Endothelial cell of umbilical vein (primary cell): ENCODE measurements at regions not wholly inside any gene's neighbourhood (a gene's known extent, or its start where the extent isn't known, plus 50 kb on each side); places are given as distances from the start of the nearest gene placed in this dataset.

Experiments
- BruUV-seq: library from RNA; stranded (reverse); fragments of 400-500 nt; replicated peaks from 2 replicates; lab custom pipeline; 2021; lab: Mats Ljungman, UMichigan
- CTCF ChIA-PET: fragments of 300-600, 350-600 bp; sonication (Branson Sonifier 250); formaldehyde crosslinking; loops from one replicate; lab custom pipeline; 2021; ENCODE audit warnings: antibody characterized with exemption, inconsistent platforms; lab: Charles Lee
- POLR2A ChIA-PET: fragments of 300-600, 350-600 bp; sonication (Branson Sonifier 250); formaldehyde crosslinking; loops from one replicate; lab custom pipeline; 2021; ENCODE audit warnings: antibody characterized with exemption, inconsistent platforms; lab: Charles Lee
- DNase-seq: peaks from one replicate; pipeline ENCODE4 v3.0.0-alpha.2; 2011; ENCODE audit warnings: low read depth, low spot score
- FAIRE-seq: peaks from 2 replicates; lab custom pipeline; 2011; peaks lifted over from hg19 to GRCh38; lab: Jason Lieb, UNC
- H2AFZ ChIP-seq: 2 replicates; pipeline ENCODE4 v1.6.0; 2012; ENCODE audit warnings: low read depth, low read length, control low read depth, inconsistent platforms
- H3K27ac ChIP-seq: 2 replicates; pipeline ENCODE4 v1.5.1; 2011; ENCODE audit warnings: low read depth, mild to moderate bottlenecking, control low read depth, low read length, moderate library complexity; ENCODE audit not compliant: insufficient read depth
- H3K27me3 ChIP-seq, 2 experiments: 2 replicates each; pipeline versions ENCODE4 v1.6.0 to v1.6.1; 2011; ENCODE audit warnings: low read length in 2 of 2, mixed read lengths in 1 of 2; ENCODE audit not compliant: control insufficient read depth in 2 of 2, insufficient read depth in 2 of 2
- H3K36me3 ChIP-seq, 2 experiments: 2 replicates in 1 of 2; 3 replicates in 1 of 2; pipeline ENCODE4 v1.5.1; 2011; ENCODE audit warnings: low read length in 2 of 2, mild to moderate bottlenecking in 1 of 2, moderate library complexity in 1 of 2; ENCODE audit not compliant: control insufficient read depth in 2 of 2, insufficient read depth in 2 of 2; ENCODE audit errors: extremely low read depth in 1 of 2
- H3K4me1 ChIP-seq: 3 replicates; pipeline ENCODE4 v1.5.1; 2011; ENCODE audit warnings: mild to moderate bottlenecking, low read length; ENCODE audit not compliant: control insufficient read depth, insufficient read depth; ENCODE audit errors: extremely low read depth
- H3K4me2 ChIP-seq: 2 replicates; pipeline ENCODE4 v1.6.1; 2011; ENCODE audit warnings: low read length, control low read depth, mixed read lengths; ENCODE audit not compliant: insufficient read depth
- H3K4me3 ChIP-seq, 3 experiments: fragments of 200-600 bp in 1 of 3; sonication (generic), shearing (Covaris generic) in 1 of 3; replicated peaks in 1 of 3; 2 replicates each; pipeline ENCODE4 v1.5.1; 2011 to 2016; ENCODE audit warnings: control low read depth in 3 of 3, low read length in 3 of 3, mild to moderate bottlenecking in 2 of 3, inconsistent platforms in 1 of 3, low read depth in 1 of 3, moderate library complexity in 1 of 3; ENCODE audit not compliant: insufficient read depth in 1 of 3
- H3K79me2 ChIP-seq: 2 replicates; pipeline ENCODE4 v1.6.0; 2012; ENCODE audit warnings: low read length, inconsistent platforms; ENCODE audit not compliant: control insufficient read depth, insufficient read depth
- H3K9ac ChIP-seq: replicated peaks from 2 replicates; pipeline ENCODE3; 2011; ENCODE audit warnings: low read length, control low read depth; ENCODE audit not compliant: insufficient read depth; ENCODE audit errors: extremely low read depth
- H3K9me1 ChIP-seq: replicated peaks from 3 replicates; pipeline ENCODE4 v1.6.0; 2011; ENCODE audit warnings: mild to moderate bottlenecking, low read length; ENCODE audit not compliant: control insufficient read depth, insufficient read depth; ENCODE audit errors: extremely low read depth
- H3K9me3 ChIP-seq: replicated peaks from 2 replicates; pipeline ENCODE4 v1.5.1; 2012; ENCODE audit warnings: low read length, inconsistent platforms; ENCODE audit not compliant: control insufficient read depth, insufficient read depth
- H4K20me1 ChIP-seq: replicated peaks from 2 replicates; pipeline ENCODE3; 2011; ENCODE audit warnings: mild to moderate bottlenecking, low read length; ENCODE audit not compliant: control insufficient read depth, insufficient read depth; ENCODE audit errors: extremely low read depth
- CTCF ChIP-seq, 2 donors: IDR thresholded peaks; 1 replicate in 1 of 2; 2 replicates in 1 of 2; pipeline ENCODE4 v1.5.1; 2011; ENCODE audit warnings: low read length in 2 of 2, mild to moderate bottlenecking in 2 of 2, moderate library complexity in 2 of 2, control low read depth in 1 of 2, inconsistent platforms in 1 of 2, low read depth in 1 of 2; ENCODE audit not compliant: insufficient read depth in 1 of 2; ENCODE audit errors: extremely low read depth in 1 of 2
- EZH2 ChIP-seq: IDR thresholded peaks from 2 replicates; pipeline ENCODE4 v1.6.1; 2012; ENCODE audit warnings: borderline replicate concordance, low read depth, mild to moderate bottlenecking, moderate library complexity, low read length, inconsistent platforms; ENCODE audit not compliant: severe bottlenecking
- FOS ChIP-seq: IDR thresholded peaks from 2 replicates; pipeline ENCODE4 v1.6.1; 2011; ENCODE audit warnings: mild to moderate bottlenecking, low read length, moderate library complexity, borderline replicate concordance; ENCODE audit not compliant: insufficient read depth
- GATA2 ChIP-seq: IDR thresholded peaks from 2 replicates; pipeline ENCODE4 v1.7.0; 2011; ENCODE audit warnings: low read depth, mild to moderate bottlenecking, moderate library complexity, mixed read lengths, low read length; ENCODE audit not compliant: insufficient read length, insufficient read depth
- JUN ChIP-seq: IDR thresholded peaks from 2 replicates; pipeline ENCODE4 v1.6.1; 2011; ENCODE audit warnings: borderline replicate concordance, low read depth; ENCODE audit not compliant: insufficient read length, insufficient read depth
- MAX ChIP-seq: IDR thresholded peaks from 2 replicates; pipeline ENCODE4 v1.6.1; 2011; ENCODE audit not compliant: insufficient read depth, insufficient read length
- MYC ChIP-seq: IDR thresholded peaks from one replicate; pipeline ENCODE4 v1.6.1; 2011; ENCODE audit warnings: mild to moderate bottlenecking, low read depth, low read length
- POLR2A ChIP-seq: IDR thresholded peaks from 2 replicates; pipeline ENCODE4 v1.6.1; 2012; ENCODE audit warnings: low read depth, mild to moderate bottlenecking, control low read depth, low read length
- POLR2AphosphoS5 ChIP-seq: IDR thresholded peaks from 2 replicates; pipeline ENCODE4 v1.6.1; 2012; ENCODE audit warnings: low read depth, mild to moderate bottlenecking, control low read depth, low read length, moderate library complexity; ENCODE audit not compliant: insufficient read depth
- dilution Hi-C: fragments of 300-500 bp; cut with MboI; formaldehyde crosslinking; loops from one replicate; pipeline ENCODE4 v1.15.0; 2019; ENCODE audit warnings: low sequenced_read_pairs; ENCODE audit not compliant: extremely low pct_ligation_motif_present
- intact Hi-C: fragments of 100-400 bp; cut with micrococcal nuclease; formaldehyde crosslinking; loops from one replicate; pipeline ENCODE4 v1.10.0; 2022

GRCh38 chr5:40165106-40165788 lies 514.5 kb upstream of the PTGER4 start:
- FAIRE-seq = no peak
- no peak overlapping the region for H2AFZ ChIP-seq
- H3K9me3 ChIP-seq = no peaks in the 10 kb centered on the region
- CTCF ChIA-PET = interaction anchor here (1.7 to 2.4 kb wide), 6 partner anchors 20 to 570 kb away, joined by 5 to 65 read pairs (median 14); partner anchors contain the start of gene PTGER4
- dilution Hi-C loops (no loop called here), intact Hi-C loops (loop anchor here (10.0 kb wide), 1 partner anchor 220 kb away; no protein-coding TSS in a partner anchor)
- no TSS peak for BruUV-seq
- no peak overlapping the region for H3K9ac ChIP-seq
- POLR2A ChIA-PET = no interaction called here
- H4K20me1 ChIP-seq = no peaks in the 10 kb centered on the region
- no peaks in the 10 kb centered on the region for H3K9me1 ChIP-seq
- no peak for DNase-seq
- no peak overlapping the region for H3K4me3 ChIP-seq
- H3K36me3 ChIP-seq = no peaks in the 10 kb centered on the region
- no peaks in the 10 kb centered on the region for H3K79me2 ChIP-seq
- no peak for TF ChIP-seq MAX
- TF ChIP-seq MYC = no peak
- TF ChIP-seq GATA2 = no peak
- H3K27me3 ChIP-seq = no peaks in the 10 kb centered on the region
- H3K4me2 ChIP-seq = no peak overlapping the region
- H3K4me1 ChIP-seq = peaks cover 6% of the 10 kb centered on the region
- H3K27ac ChIP-seq = no peak overlapping the region

GRCh38 chr5:40160435-40160834 lies 519.3 kb upstream of the PTGER4 start:
- H3K27me3 ChIP-seq = no peaks in the 10 kb centered on the region
- no peaks in the 10 kb centered on the region for H3K9me1 ChIP-seq
- H3K4me3 ChIP-seq = no peak overlapping the region
- no peaks in the 10 kb centered on the region for H3K4me1 ChIP-seq
- FAIRE-seq (peak; percentile 72), DNase-seq (peak; percentile 18)
- ChIA-PET POLR2A (no interaction called here), CTCF (interaction anchor here (2.0 kb wide), 1 partner anchor 211 kb away, joined by 4 read pairs; no protein-coding TSS in a partner anchor)
- no peaks in the 10 kb centered on the region for H4K20me1 ChIP-seq
- no TSS peak for BruUV-seq
- H3K79me2 ChIP-seq = no peaks in the 10 kb centered on the region
- H3K36me3 ChIP-seq = no peaks in the 10 kb centered on the region
- dilution Hi-C loops (no loop called here), intact Hi-C loops (loop anchor here (10.0 kb wide), 1 partner anchor 216 kb away; no protein-coding TSS in a partner anchor)
- no peaks in the 10 kb centered on the region for H3K9me3 ChIP-seq
- H2AFZ ChIP-seq = no peak overlapping the region
- no peak overlapping the region for H3K4me2 ChIP-seq
- H3K27ac ChIP-seq = no peak overlapping the region
- H3K9ac ChIP-seq = no peak overlapping the region
- TF ChIP-seq POLR2AphosphoS5 = no peak
- no peak for TF ChIP-seq GATA2
- no peak for TF ChIP-seq FOS
- TF ChIP-seq POLR2A = no peak
- no peak for TF ChIP-seq JUN
- no peak for TF ChIP-seq MYC
- TF ChIP-seq EZH2 = no peak
- TF ChIP-seq CTCF (IDR thresholded peaks at IDR 0.05; ENCODE audit: extremely low read depth in 1 of 2, insufficient read depth in 1 of 2, low read depth in 1 of 2, low read length in 2 of 2) = no peak
- TF ChIP-seq MAX = no peak
